Urinary bladder (tissue), 3 donors: ENCODE measurements at regions not wholly inside any gene's neighbourhood (a gene's known extent, or its start where the extent isn't known, plus 50 kb on each side); places are given as distances from the start of the nearest gene placed in this dataset.
"Not testable (repeated sequence)": the region's sequence is repeated elsewhere in the genome, so short reads cannot be mapped to it uniquely, and the experiment has no call there.

ENCODE experiments used
- DNase-seq: peaks from one replicate; pipeline ENCODE4 v3.0.0-alpha.2; 2015; ENCODE audit errors: extremely low spot score
- H3K27ac ChIP-seq: one replicate; pipeline ENCODE4 v1.5.1; 2013; ENCODE audit warnings: low read depth, mild to moderate bottlenecking, moderate library complexity
- H3K36me3 ChIP-seq: one replicate; pipeline ENCODE4 v1.6.1; 2013; ENCODE audit warnings: mild to moderate bottlenecking, moderate library complexity; ENCODE audit not compliant: insufficient read depth
- H3K4me1 ChIP-seq: one replicate; pipeline ENCODE4 v1.6.1; 2013; ENCODE audit warnings: mild to moderate bottlenecking, moderate library complexity; ENCODE audit not compliant: insufficient read depth
- H3K4me3 ChIP-seq: one replicate; pipeline ENCODE4 v1.5.1; 2013; ENCODE audit warnings: low read depth, low read length
- WGBS: extraction: QIAGEN DNeasy Blood & Tissue Kit; methylation state at CpG from one replicate; pipeline ENCODE4 v1.1.7; 2013; 5-methylcytosine and 5-hydroxymethylcytosine counted together
- donor health status: healthy with polysubstance abuse.
- donor health status: healthy.

- 86% methylated on average over 4 of the region's 4 CpGs for WGBS
- Histone ChIP-seq H3K36me3 (no peaks in the 10 kb centered on the region), H3K4me3 (no peak overlapping the region), H3K27ac (no peak overlapping the region), H3K4me1 (no peaks in the 10 kb centered on the region)
- no peak for DNase-seq
These were observed 632.1 kb downstream of the SOCS6 start for GRCh38 chr18:70920840-70921374.

- DNase-seq = no peak
- H3K4me1 ChIP-seq = no peaks in the 10 kb centered on the region
- no peaks in the 10 kb centered on the region for H3K36me3 ChIP-seq
- no peak overlapping the region for H3K4me3 ChIP-seq
- WGBS = 33% methylated on average over 3 of the region's 3 CpGs
- H3K27ac ChIP-seq = no peak overlapping the region
These were observed 618.8 kb downstream of the SOCS6 start for GRCh38 chr18:70907673-70908072.

DNA sequence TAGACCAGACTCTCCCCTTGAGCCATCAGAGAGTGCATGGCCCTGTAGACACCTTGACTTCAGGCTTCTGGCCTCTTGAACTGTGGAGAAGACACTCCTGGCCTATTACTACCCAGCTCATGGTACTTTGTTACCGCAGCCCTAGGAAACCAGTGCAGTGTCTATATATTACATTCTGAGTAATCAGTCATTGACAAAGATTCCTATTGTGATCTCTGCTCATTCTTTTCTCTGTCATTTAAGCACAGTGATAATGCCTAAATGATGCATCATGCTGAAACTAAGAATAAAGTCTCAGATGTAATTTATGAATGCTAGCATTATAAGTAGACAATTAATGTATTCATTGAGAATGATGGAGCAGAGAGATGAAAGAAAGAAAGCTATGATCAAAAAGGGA lies 603.5 kb downstream of the SOCS6 start:
- Histone ChIP-seq H3K36me3 (no peaks in the 10 kb centered on the region), H3K4me3 (no peak overlapping the region)
- 92% methylated on average over 1 of the region's 1 CpG for WGBS

GRCh38 chr18:70870292-70870691 lies 581.4 kb downstream of the SOCS6 start:
- Histone ChIP-seq H3K36me3 (no peaks in the 10 kb centered on the region), H3K4me1 (no peaks in the 10 kb centered on the region), H3K4me3 (no peak overlapping the region), H3K27ac (no peak overlapping the region)
- DNase-seq = no peak
- 93% methylated on average over 1 of the region's 1 CpG for WGBS

More for the DNA sequence above, 603.5 kb downstream of the SOCS6 start:
- Histone ChIP-seq H3K27ac (no peak overlapping the region), H3K4me1 (no peaks in the 10 kb centered on the region)
- DNase-seq = no peak

DNA sequence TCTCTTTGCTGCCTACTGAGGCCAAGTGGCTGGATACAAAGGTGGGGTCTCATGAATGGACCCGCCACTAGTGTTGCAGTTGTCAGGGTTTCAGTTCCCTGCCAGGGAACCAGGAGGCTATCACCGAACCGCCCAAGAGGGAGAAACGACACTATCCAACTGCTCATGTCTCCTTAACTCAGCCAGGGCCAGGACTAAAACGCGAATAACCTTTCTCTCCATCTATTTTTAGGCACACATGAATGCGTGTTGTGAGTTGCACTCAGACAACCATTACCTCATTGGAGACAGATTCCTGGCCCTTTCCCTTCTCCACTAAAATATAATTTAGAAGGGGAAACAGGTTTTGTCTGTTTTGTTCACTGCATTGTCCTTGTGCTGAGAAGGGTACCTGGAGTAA lies 559.5 kb downstream of the SOCS6 start:
- WGBS = 83% methylated on average over 7 of the region's 7 CpGs

DNA sequence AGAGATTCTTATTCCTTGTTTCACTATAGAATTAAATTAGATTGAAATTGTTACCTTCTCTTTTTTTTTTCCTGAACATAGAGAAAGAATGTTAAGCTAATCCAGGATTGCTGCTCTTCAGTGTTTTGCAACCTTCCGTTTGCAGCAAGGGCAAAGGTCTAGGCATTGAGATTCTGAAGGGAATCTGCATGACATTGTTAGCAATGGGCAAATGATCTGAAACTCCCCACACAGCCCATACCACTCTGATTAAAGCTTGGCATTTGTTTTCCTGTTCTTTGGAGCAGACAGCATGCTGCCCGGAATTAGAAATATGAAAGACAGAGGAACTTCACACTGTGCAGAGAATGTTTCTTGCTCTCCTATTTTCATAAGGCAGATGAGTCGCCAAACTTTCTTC lies 551.8 kb downstream of the SOCS6 start:
- whole genome bisulfite sequencing = 67% methylated on average over 3 of the region's 3 CpGs
- Histone ChIP-seq H3K36me3 (no peaks in the 10 kb centered on the region), H3K4me1 (no peaks in the 10 kb centered on the region), H3K4me3 (no peak overlapping the region), H3K27ac (no peak overlapping the region)
- no peak for DNase-seq

More for the DNA sequence above, 559.5 kb downstream of the SOCS6 start:
- Histone ChIP-seq H3K4me1 (no peaks in the 10 kb centered on the region), H3K27ac (no peak overlapping the region), H3K36me3 (no peaks in the 10 kb centered on the region), H3K4me3 (no peak overlapping the region)
- no peak for DNase-seq

- DNase-seq = no peak
- WGBS = 28% methylated on average over 3 of the region's 3 CpGs
- H3K4me3 ChIP-seq = no peak overlapping the region
- no peak overlapping the region for H3K27ac ChIP-seq
- no peaks in the 10 kb centered on the region for H3K4me1 ChIP-seq
- H3K36me3 ChIP-seq = no peaks in the 10 kb centered on the region
These were observed 538.8 kb downstream of the SOCS6 start for GRCh38 chr18:70827632-70828031.

GRCh38 chr18:70826571-70826970 lies 537.7 kb downstream of the SOCS6 start:
- DNase-seq = no peak
- Histone ChIP-seq H3K36me3 (no peaks in the 10 kb centered on the region), H3K27ac (no peak overlapping the region), H3K4me1 (no peaks in the 10 kb centered on the region), H3K4me3 (no peak overlapping the region)
- WGBS = 95% methylated on average over 2 of the region's 2 CpGs

DNA sequence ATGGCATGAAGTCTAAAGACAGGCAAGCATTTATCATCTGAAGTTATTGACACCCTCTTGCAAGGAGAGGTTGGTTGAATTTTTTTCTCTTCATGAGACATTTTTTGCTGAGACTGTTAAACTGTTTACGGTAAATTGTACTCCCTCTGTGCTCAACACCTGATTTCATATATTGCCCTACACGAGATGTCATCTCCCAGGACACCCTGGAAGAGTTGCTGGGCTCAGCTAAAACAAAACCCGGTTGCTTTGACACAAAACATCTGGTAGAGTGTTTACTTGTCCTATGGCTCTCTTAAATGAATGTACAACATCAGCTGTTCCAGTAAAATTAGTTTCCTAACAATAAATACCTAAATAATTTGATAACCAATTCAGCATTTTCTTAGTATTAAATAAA lies 533.8 kb downstream of the SOCS6 start:
- Histone ChIP-seq H3K36me3 (no peaks in the 10 kb centered on the region), H3K4me1 (no peaks in the 10 kb centered on the region), H3K27ac (no peak overlapping the region), H3K4me3 (no peak overlapping the region)
- DNase-seq = no peak
- 34% methylated on average over 3 of the region's 3 CpGs for WGBS

GRCh38 chr18:70822117-70822516 lies 533.3 kb downstream of the SOCS6 start:
- Histone ChIP-seq H3K4me3 (no peak overlapping the region), H3K36me3 (no peaks in the 10 kb centered on the region), H3K27ac (no peak overlapping the region), H3K4me1 (no peaks in the 10 kb centered on the region)
- DNase-seq = no peak
- 13% methylated on average over 3 of the region's 3 CpGs for WGBS

DNA sequence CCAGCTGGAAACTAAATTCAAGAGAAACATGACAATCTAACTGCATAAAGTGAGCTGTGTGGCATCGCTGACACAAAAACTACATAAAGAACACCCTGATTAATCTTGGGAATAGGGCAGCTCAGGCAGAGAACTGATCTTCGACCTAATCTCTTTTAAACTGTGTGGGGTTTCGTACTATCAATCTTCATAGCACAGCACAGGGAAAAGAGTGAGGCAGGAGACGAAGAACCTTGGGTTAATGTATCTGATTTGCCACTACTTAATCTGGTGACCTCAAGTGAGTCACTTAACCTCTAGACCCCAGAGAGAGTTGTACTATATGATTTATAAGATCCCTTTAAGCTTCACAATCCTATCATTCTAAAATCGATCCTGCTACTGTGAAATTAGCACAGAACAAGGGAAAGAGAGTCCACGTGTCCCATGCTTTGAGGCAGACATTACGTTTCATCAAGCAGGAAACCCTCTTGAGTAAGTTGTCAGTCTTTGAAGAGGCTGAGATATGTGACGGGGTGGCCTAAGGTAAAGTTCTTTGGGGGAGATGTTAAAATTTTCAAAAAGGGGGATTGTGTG lies 519.7 kb downstream of the SOCS6 start:
- 64% methylated on average over 8 of the region's 8 CpGs for WGBS
- Histone ChIP-seq H3K27ac (no peak overlapping the region), H3K4me1 (no peaks in the 10 kb centered on the region), H3K4me3 (no peak overlapping the region), H3K36me3 (no peaks in the 10 kb centered on the region)
- no peak for DNase-seq

DNA sequence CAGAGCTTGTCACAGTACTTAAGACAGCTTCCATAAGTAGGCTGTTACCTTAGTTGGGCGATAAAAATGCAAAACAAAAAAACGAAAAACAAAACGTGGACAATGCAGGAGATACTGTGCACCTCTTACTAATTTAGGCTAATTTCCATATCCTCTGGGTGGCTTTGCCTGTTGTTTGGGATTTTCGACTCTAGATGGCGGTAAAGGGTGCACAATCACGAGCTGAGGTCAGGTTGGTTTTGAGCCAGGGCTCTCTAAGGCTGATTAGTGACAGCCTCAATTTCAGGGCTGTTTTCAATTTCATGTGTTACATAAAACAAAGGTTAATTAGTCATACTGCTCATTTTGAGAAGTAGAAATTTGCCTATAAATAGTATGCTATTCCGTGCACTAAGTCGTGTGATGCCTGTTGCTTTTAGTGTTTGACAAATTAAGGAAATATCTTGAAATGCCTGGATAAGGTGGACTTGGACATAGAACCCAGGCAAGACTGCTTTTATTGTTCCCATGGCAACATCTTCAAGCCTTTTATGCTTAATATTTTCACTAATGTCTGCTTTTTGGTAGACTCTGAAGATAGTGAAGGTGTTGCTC lies 493.1 kb downstream of the SOCS6 start:
- H3K4me1 ChIP-seq = no peaks in the 10 kb centered on the region
- no peak overlapping the region for H3K4me3 ChIP-seq
- WGBS = 8% methylated on average over 8 of the region's 8 CpGs
- no peaks in the 10 kb centered on the region for H3K36me3 ChIP-seq
- H3K27ac ChIP-seq = no peak overlapping the region
- no peak for DNase-seq

- not testable (repeated sequence) for H3K4me1 ChIP-seq, H3K27ac ChIP-seq, DNase-seq, H3K36me3 ChIP-seq, H3K4me3 ChIP-seq
- 89% methylated on average over 3 of the region's 3 CpGs for WGBS
These were observed 477.4 kb downstream of the SOCS6 start for GRCh38 chr18:70766254-70766653.

GRCh38 chr18:70762812-70763211 lies 474.0 kb downstream of the SOCS6 start:
- Histone ChIP-seq H3K4me1 (no peaks in the 10 kb centered on the region), H3K4me3 (no peak overlapping the region), H3K36me3 (no peaks in the 10 kb centered on the region), H3K27ac (no peak overlapping the region)
- no peak for DNase-seq
- WGBS = 74% methylated on average over 4 of the region's 4 CpGs
